Upper lobe of left lung (tissue), 4 donors: ENCODE measurements at regions not wholly inside any gene's neighbourhood (a gene's known extent, or its start where the extent isn't known, plus 50 kb on each side); places are given as distances from the start of the nearest gene placed in this dataset.

ENCODE experiments used
- CTCF ChIP-seq, 6 experiments: fragments of 450-650 bp in 4 of 6; fragments of 200-600 bp in 2 of 6; sonication (generic) in 2 of 6; IDR thresholded peaks; one replicate each; pipeline ENCODE4 v1.5.1; 2016 to 2019; ENCODE audit warnings: antibody characterized with exemption in 6 of 6
- POLR2A ChIP-seq, 4 donors: fragments of 450-650 bp; IDR thresholded peaks; one replicate each; pipeline ENCODE4 v1.5.1; 2016 to 2017; ENCODE audit warnings: antibody characterized with exemption in 4 of 4, mild to moderate bottlenecking in 2 of 4

- TF ChIP-seq CTCF (IDR thresholded peaks at IDR 0.05) (no peak), POLR2A (IDR thresholded peaks at IDR 0.05) (no peak)
These were observed 646.9 kb upstream of the CDH7 start for GRCh38 chr18:65103864-65104263.
